Stromal cell of bone marrow (primary cell): ENCODE measurements at regions not wholly inside any gene's neighbourhood (a gene's known extent, or its start where the extent isn't known, plus 50 kb on each side); places are given as distances from the start of the nearest gene placed in this dataset.

Source experiments
- DNase-seq: peaks from one replicate; pipeline ENCODE4 v3.0.0-alpha.2; 2012; ENCODE audit warnings: low read depth

- no peak for DNase-seq
Observed at GRCh38 chr2:216320852-216321251, 51.4 kb downstream of the MARCHF4 start.

DNA sequence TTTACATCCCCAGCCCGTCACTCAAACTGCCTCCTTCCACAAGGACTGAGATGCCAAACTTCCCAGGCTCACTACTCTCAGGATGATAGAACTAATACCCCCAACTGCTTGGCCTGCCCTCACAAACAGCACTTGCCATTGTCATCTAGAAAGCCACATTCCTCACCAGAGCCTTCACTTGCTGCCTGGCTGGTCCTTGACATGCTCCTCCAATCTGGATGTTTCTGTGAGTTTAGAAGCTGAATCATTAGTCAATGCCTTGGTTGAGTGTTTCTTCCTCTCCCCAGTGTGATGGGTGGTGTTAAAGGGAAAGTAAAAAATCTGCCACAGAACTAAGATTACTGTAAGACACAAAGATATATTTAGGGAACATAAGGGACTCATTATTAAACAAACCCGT is 52.5 kb downstream of the MARCHF4 start:
- DNase-seq = no peak

DNA sequence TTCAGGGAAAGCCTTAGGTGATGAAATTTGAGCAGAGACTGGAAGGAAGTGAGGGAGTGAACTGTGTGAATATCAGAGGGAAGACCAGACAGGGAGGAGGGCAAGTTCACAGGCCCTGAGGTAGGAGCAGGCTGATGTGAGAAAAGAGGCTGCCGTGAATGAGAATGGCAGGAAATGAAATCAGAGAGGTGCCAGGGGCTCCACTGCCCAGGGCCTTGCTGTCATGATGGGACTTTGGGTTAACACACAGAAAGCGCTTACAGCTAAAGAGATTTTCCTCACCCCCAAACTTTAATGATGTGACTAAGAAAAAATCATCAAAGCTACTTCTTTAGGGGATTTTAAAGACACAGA is 53.8 kb downstream of the MARCHF4 start:
- no peak for DNase-seq

- DNase-seq = no peak
Observed at GRCh38 chr2:216317831-216318520, 54.3 kb downstream of the MARCHF4 start.

GRCh38 chr2:216316743-216317142 is 55.5 kb downstream of the MARCHF4 start:
- DNase-seq = no peak

DNA sequence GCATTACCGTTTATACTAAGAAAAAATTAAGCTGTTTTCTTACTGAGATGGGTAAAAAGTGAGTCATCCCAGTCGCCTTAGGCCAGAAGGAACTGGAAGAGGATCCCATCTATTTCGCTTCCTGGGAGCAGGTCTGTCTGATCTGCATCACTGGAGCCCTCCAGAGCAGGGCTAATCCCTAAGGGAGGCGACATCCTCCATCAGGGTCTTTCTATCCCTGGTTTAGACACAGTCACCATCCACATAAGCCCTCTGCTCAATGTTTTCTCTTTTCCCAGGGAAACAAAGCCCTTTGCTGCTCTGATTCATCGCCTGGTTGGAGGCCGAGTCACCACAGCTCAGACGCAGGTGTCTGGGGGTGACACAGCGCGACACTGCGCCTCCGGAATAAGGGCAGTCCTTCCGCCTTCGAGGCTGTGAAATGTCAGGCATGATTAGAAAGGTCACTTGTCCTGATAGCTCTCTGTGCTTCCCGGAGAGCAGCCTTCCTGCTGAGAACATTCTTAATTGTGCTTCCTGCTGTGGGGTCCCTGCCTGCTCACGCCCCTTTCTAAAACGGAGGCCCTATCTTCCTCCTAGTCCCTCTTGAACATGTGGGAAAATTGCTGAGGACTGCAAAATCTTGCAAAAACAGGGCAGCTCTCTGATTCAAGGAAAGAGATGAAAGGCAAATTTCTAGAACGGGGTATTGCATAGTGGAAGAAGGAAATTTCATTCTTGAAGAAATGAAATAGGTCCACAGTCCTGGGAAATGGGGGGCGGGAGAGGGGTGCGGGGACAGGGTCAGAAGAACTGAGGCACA is 56.3 kb downstream of the MARCHF4 start:
- DNase-seq = no peak

GRCh38 chr2:216312441-216312840 is 59.8 kb downstream of the MARCHF4 start:
- no peak for DNase-seq

DNA sequence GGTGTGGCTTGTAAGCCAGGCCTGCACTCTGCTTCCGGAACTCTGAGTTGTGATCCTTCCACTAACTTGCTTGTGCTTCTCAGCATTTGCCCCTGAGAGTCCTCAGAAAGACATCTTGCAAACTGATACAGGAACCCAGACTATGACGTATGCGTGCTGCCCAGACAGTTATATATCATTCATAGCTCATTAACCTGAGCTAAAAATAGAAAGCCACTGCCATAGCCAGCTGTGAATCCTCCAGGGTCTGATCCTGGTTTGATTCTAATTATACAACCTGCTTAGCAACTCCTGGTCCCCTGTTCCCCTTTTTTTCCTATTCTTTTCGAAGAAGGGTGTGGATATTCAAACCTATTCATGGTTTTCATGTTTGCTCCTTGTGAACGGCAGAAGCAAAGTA is 63.7 kb downstream of the MARCHF4 start:
- no peak for DNase-seq

GRCh38 chr2:216307496-216307895 is 64.8 kb downstream of the MARCHF4 start:
- no peak for DNase-seq

DNA sequence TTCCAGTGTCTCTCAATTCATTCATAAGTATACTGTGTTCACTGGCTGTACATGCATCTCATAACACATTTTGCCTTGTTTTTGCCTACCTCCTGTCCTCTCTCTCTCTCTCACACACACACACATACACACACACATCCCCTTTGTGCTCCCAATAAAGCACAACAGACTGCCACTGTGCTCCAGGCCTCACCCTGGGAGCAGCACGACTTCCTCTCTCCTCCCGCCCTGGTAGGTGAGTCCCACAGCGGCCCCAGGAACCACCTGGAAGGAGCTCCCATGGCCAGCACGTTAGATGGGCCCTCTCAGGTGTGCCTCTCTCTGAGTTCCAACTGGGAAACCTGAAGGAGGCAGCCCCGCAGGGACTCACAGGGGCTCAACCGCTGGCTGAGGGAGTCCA is 65.4 kb downstream of the MARCHF4 start:
- DNase-seq = no peak

DNA sequence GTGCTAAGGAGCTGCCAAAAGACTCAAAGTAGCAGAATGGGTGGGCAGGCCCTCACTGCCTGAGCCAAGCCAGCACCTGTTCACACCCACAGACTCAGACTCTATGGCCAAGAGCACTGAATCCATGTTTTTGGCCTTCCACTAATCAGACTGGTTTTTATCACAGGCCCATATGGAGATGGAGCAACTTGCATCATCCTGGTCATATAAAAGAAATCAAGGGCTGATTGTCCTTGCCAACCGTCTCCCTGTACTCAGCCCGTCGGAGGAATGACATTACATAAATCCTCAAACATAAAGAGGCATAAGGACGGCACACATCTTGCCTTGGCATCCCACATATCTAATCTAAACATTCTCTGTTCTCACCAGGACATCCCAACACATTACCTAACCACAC is 66.7 kb downstream of the MARCHF4 start:
- no peak for DNase-seq

DNA sequence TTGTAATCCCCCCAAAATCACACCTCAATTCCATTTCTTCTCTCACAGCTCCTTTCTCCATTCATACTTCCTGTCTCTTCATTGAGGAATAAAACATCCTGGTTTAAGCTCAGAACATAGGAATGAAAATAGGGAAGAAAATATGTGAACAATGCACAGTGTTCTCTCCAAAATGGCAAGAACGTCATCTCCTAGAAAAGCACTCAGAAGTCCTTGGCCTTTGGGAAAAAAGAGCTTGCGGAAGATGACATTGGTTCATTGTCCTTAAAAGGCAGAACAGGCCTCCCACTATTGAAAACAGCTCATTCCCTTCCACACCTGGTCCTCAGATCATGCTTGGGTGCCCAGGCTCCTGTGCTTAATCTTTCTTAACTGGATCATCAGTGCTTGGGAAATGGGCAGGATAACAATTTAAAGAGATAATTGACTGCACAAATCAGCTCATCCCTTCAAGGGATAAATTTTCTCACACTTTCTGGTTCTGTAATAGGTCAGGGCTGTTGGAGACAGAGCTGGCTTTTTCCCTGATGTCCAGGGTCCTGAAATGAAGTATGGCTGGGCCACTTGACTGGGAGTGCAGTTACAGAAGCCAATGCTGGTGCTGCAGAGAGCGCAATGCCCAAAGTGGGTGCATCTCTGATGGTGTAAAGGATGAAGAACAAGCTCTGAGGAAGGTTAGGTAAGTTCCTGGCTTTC is 69.2 kb downstream of the MARCHF4 start:
- no peak for DNase-seq

GRCh38 chr2:216300906-216301305 is 71.4 kb downstream of the MARCHF4 start:
- DNase-seq = no peak

- no peak for DNase-seq
Observed at GRCh38 chr2:216299588-216299987, 72.7 kb downstream of the MARCHF4 start.

DNA sequence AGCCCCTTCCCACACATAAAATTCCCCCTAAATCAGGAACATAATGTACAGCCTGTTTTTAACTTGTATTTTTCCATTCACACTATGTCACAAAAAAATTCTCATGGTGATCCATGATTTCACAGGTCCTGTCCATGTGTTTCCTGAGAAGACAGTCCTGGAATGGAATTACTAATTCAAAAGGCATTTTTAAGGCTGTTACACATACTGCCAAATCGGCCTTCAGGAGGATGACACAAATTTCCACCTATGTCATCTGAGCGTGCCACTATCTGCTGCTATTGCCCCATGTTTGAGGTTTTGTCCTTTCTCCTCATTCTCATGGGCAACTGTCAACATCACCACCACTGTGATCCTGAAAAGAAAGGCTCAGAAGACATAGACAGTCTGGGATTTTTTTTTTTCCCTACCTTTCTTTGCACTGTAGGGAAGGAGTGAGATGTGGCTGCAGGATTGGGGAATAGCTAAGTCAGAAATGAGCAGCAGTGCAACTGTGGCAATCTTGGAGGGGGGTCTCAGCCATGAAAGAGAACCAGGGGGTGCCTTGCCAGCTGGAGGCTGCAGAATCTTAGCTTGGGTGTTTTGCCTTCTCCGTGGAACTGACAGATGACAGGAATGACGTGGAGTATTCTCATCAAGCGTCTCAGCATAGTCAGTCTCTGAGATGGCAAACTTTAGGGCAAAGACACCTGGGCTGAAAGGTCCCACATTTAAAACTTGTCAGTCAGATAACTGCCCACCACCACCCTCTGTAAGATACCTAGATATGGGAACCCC is 73.4 kb downstream of the MARCHF4 start:
- DNase-seq = no peak

DNA sequence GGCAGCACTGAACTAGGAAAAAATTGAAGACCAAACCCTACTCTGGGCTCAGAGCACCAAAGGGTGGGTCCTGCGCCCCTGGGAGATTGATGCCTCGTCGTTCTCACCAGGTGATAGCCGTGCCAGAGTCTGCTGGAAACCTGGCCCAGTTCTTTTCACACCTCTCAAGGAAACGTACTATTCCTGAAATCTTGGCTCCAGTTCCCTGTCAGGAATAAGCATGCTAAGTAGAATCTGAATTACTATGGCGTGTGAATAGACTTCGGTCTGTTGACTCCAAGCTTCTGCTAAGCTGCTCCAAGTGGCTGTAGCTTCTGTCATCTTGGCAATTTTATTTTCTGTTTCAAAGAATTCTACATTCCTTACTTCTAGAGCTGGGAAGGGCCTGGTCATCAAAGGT is 75.4 kb downstream of the MARCHF4 start:
- no peak for DNase-seq

DNA sequence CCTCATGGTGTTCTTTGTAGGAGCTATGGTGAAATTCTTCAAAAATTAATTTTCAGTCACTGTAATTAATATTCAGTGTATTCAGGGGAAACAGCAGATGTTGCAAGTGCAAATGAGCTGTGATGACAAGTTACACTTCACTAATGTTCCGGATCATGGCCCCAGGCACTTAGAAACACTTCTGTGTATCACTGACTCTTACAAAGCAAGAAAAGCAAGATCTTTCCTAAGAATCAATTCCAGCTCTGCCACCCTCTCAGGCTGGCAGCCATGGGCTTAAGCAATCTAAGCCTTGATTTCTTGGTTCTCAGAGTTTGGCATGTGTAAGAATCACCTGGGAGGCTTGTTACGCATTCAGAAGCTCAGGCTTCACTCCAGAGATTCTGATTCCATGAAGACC is 78.0 kb downstream of the MARCHF4 start:
- no peak for DNase-seq

GRCh38 chr2:216293883-216294282 is 78.4 kb downstream of the MARCHF4 start:
- DNase-seq = no peak

DNA sequence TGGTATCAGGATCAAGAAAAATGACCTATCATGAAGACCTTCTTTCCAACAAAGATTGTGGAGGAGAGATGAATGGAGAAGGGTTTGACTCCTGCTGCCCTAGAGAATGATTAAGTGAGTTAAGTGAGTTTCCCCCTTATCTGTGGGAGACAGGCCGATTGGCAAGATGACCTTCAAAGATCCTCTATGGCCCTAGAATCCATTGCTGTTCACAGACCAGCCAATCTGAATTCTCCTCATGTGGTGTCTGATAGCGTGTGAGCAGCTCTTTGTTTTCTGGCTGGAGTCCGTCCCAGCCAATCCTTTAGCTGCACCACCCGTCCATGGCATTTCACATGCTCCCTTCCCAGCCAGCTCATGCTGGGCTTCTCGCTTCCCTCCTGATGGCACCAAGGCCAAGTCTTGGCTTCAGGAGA is 79.4 kb downstream of the MARCHF4 start:
- no peak for DNase-seq

DNA sequence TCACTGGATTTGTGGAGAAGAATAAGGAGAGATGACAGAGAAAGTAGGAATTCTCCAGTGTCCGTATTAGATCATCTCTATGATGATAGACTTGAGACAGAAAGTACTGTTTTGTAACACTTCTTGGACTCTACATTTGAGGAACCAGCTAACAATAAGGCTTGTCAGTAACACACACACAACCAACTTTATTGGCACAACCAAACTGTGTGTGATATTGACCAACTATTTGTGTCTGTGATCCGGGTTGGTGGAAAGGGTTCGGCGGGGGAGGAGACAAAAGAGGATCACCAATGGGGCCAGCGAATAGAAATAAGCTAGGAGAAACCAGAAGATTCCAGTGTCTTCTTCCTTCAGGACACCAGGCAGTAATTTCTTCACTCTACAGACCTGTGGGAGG is 79.8 kb downstream of the MARCHF4 start:
- no peak for DNase-seq

DNA sequence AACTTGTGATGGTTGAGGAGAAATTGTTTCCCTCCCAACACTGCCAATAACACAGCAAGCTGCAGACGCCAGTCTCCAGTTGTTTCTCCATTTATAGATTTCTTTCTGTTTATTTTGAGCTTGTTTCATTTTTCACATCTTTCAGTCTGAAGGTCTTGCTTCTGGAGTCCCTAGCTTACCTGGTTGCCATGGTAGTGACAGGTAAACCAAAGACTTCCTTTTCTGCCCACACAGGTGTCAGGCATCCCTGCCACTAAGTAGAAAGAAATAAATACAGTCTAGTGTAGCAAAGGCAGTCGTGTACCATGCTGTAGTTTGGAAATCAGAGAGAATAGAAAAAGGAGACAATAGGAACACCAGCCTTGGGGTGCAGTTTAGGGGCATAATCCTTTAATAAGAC is 82.8 kb downstream of the MARCHF4 start:
- DNase-seq = no peak

GRCh38 chr2:216287251-216287650 is 85.0 kb downstream of the MARCHF4 start:
- no peak for DNase-seq
